PFSK-1 (cell line): ENCODE measurements at regions not wholly inside any gene's neighbourhood (a gene's known extent, or its start where the extent isn't known, plus 50 kb on each side); places are given as distances from the start of the nearest gene placed in this dataset.

ENCODE experiments used
- FOXP2 ChIP-seq: optimal IDR thresholded peaks from 2 replicates; pipeline ENCODE3; 2011; ENCODE audit warnings: borderline replicate concordance, control low read depth, inconsistent platforms; ENCODE audit not compliant: insufficient read depth; ENCODE audit errors: extremely low read length, extremely low read depth
- POLR2AphosphoS5 ChIP-seq: IDR thresholded peaks from 2 replicates; pipeline ENCODE4 v1.6.1; 2012; ENCODE audit warnings: low read depth, mild to moderate bottlenecking, control low read depth, low read length, moderate library complexity
- REST ChIP-seq, 2 experiments: IDR thresholded peaks; 2 replicates each; pipeline versions ENCODE4 v1.6.1 to v1.8.0; 2011 to 2012; ENCODE audit warnings: low read depth in 2 of 2, low read length in 2 of 2, control low read depth in 1 of 2, inconsistent platforms in 1 of 2, mild to moderate bottlenecking in 1 of 2, moderate library complexity in 1 of 2; ENCODE audit not compliant: insufficient read depth in 1 of 2
- SIN3A ChIP-seq: IDR thresholded peaks from 2 replicates; pipeline ENCODE4 v1.6.1; 2012; ENCODE audit warnings: mild to moderate bottlenecking, low read length, moderate library complexity, borderline replicate concordance; ENCODE audit not compliant: insufficient read depth
- TAF1 ChIP-seq: IDR thresholded peaks from 2 replicates; pipeline ENCODE4 v1.6.1; 2012; ENCODE audit warnings: low read length, control low read depth, borderline replicate concordance; ENCODE audit not compliant: insufficient read depth

GRCh38 chr5:103428411-103428871 is 134.1 kb downstream of the NUDT12 start:
- no peak for TF ChIP-seq REST (IDR thresholded peaks at IDR 0.05; ENCODE audit: insufficient read depth in 1 of 2, low read depth in 2 of 2, low read length in 2 of 2)
- TF ChIP-seq SIN3A = no peak
- no peak for TF ChIP-seq FOXP2
- no peak for TF ChIP-seq POLR2AphosphoS5
- TF ChIP-seq TAF1 = no peak

- no peak for TF ChIP-seq TAF1
- no peak for TF ChIP-seq FOXP2
- TF ChIP-seq SIN3A = no peak
- TF ChIP-seq REST (IDR thresholded peaks at IDR 0.05; ENCODE audit: insufficient read depth in 1 of 2, low read depth in 2 of 2, low read length in 2 of 2) = no peak
- no peak for TF ChIP-seq POLR2AphosphoS5
Observed at GRCh38 chr5:103427326-103427725, 135.3 kb downstream of the NUDT12 start.

- TF ChIP-seq FOXP2 = no peak
- no peak for TF ChIP-seq TAF1
- TF ChIP-seq POLR2AphosphoS5 = no peak
- TF ChIP-seq SIN3A = no peak
- no peak for TF ChIP-seq REST (IDR thresholded peaks at IDR 0.05; ENCODE audit: insufficient read depth in 1 of 2, low read depth in 2 of 2, low read length in 2 of 2)
Observed at GRCh38 chr5:103425686-103426454, 136.7 kb downstream of the NUDT12 start.

- TF ChIP-seq FOXP2 (no peak), POLR2AphosphoS5 (no peak), REST (IDR thresholded peaks at IDR 0.05; ENCODE audit: insufficient read depth in 1 of 2, low read depth in 2 of 2, low read length in 2 of 2) (no peak), SIN3A (no peak), TAF1 (no peak)
Observed at GRCh38 chr5:103424453-103425205, 138.0 kb downstream of the NUDT12 start.
